Neural cell (in vitro differentiated cells): ENCODE measurements at regions not wholly inside any gene's neighbourhood (a gene's known extent, or its start where the extent isn't known, plus 50 kb on each side); places are given as distances from the start of the nearest gene placed in this dataset.

Source experiments
- EP300 ChIP-seq: fragments of 450-650 bp; conservative IDR thresholded peaks from 2 replicates; pipeline ENCODE4 v1.6.1; 2014; ENCODE audit warnings: antibody characterized with exemption, mild to moderate bottlenecking, moderate library complexity; ENCODE audit not compliant: poor library complexity, severe bottlenecking
- EZH2 ChIP-seq: fragments of 200-600, 300-800 bp; shearing (Covaris generic), sonication (generic); IDR thresholded peaks from 2 replicates; pipeline ENCODE4 v1.6.1; 2014; ENCODE audit warnings: antibody characterized with exemption, low read length, borderline replicate concordance, mild to moderate bottlenecking; ENCODE audit not compliant: insufficient read depth, poor library complexity, severe bottlenecking
- POLR2AphosphoS5 ChIP-seq: IDR thresholded peaks from 2 replicates; pipeline ENCODE4 v1.6.1; 2012
- TAF1 ChIP-seq: IDR thresholded peaks from 2 replicates; pipeline ENCODE4 v1.6.1; 2012; ENCODE audit warnings: low read depth
- TF ChIP-seq, protein P1 (sequence below): fragments of 450-650 bp; IDR thresholded peaks from 2 replicates; pipeline ENCODE4 v1.5.1; 2014; ENCODE audit warnings: antibody characterized with exemption, mild to moderate bottlenecking, moderate library complexity; ENCODE audit not compliant: poor library complexity, severe bottlenecking
- TF ChIP-seq, protein P2 (sequence below): IDR thresholded peaks from 2 replicates; pipeline ENCODE4 v1.6.1; 2012; ENCODE audit warnings: borderline replicate concordance

DNA sequence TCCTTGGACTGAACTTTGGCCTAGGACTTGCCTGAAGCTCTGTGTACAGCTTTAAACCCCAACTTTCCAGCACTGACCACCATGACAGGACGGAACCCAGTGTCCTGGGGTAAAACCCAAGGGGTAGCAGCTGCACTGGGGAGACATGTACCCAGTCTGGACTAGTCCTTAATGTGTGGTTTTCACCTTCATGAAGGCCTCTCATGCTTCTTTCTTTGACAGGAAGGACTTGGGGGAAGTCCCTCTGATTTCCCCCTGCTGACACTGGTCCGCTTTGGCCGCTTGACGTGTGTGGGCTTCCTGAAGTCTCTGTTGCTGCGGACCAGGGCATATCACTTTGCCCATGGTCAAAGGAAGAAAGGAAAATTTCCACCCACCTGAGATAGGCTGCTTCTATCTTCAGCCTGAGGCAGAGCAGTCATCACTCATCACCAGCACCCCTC lies 66.3 kb upstream of the PRDX6 start:
- no peak for TF ChIP-seq EZH2
- TF ChIP-seq EP300, result no peak
- no peak for TF ChIP-seq POLR2AphosphoS5
- TF ChIP-seq, protein P1, sequence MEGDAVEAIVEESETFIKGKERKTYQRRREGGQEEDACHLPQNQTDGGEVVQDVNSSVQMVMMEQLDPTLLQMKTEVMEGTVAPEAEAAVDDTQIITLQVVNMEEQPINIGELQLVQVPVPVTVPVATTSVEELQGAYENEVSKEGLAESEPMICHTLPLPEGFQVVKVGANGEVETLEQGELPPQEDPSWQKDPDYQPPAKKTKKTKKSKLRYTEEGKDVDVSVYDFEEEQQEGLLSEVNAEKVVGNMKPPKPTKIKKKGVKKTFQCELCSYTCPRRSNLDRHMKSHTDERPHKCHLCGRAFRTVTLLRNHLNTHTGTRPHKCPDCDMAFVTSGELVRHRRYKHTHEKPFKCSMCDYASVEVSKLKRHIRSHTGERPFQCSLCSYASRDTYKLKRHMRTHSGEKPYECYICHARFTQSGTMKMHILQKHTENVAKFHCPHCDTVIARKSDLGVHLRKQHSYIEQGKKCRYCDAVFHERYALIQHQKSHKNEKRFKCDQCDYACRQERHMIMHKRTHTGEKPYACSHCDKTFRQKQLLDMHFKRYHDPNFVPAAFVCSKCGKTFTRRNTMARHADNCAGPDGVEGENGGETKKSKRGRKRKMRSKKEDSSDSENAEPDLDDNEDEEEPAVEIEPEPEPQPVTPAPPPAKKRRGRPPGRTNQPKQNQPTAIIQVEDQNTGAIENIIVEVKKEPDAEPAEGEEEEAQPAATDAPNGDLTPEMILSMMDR, result no peak
- TF ChIP-seq TAF1, result no peak
- TF ChIP-seq, protein P2, sequence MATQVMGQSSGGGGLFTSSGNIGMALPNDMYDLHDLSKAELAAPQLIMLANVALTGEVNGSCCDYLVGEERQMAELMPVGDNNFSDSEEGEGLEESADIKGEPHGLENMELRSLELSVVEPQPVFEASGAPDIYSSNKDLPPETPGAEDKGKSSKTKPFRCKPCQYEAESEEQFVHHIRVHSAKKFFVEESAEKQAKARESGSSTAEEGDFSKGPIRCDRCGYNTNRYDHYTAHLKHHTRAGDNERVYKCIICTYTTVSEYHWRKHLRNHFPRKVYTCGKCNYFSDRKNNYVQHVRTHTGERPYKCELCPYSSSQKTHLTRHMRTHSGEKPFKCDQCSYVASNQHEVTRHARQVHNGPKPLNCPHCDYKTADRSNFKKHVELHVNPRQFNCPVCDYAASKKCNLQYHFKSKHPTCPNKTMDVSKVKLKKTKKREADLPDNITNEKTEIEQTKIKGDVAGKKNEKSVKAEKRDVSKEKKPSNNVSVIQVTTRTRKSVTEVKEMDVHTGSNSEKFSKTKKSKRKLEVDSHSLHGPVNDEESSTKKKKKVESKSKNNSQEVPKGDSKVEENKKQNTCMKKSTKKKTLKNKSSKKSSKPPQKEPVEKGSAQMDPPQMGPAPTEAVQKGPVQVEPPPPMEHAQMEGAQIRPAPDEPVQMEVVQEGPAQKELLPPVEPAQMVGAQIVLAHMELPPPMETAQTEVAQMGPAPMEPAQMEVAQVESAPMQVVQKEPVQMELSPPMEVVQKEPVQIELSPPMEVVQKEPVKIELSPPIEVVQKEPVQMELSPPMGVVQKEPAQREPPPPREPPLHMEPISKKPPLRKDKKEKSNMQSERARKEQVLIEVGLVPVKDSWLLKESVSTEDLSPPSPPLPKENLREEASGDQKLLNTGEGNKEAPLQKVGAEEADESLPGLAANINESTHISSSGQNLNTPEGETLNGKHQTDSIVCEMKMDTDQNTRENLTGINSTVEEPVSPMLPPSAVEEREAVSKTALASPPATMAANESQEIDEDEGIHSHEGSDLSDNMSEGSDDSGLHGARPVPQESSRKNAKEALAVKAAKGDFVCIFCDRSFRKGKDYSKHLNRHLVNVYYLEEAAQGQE, result no peak
